ENCODE measurements at regions not wholly inside any gene's neighbourhood (a gene's known extent, or its start where the extent isn't known, plus 50 kb on each side); places are given as distances from the start of the nearest gene placed in this dataset.

DNA sequence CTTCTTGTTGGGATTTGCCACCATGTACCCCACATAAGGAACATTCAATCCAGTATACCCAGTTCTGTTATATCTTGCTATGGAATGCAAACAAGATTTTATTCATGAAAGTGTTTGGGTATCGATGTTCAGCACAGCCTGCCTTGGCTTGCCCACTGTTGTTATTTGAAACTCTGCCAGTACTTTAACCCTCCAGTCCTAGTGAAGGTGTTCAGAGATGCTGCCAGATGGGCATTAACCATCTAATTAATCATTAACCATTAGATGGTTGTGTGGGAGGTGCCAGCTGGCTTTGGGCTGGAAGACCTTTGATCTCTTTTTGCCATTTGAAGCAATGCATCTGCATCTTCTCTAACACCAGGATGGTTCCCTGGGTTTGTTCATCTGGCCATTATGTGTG, 363.0 kb downstream of the SH2D4B start:
- Histone ChIP-seq H3K4me2 (no peak overlapping the region), H3K27me3 (ENCODE audit: insufficient read depth) (no peaks in the 10 kb centered on the region), H3K9me2 (no peaks in the 10 kb centered on the region), H2AFZ (ENCODE audit: low read depth) (no peak overlapping the region), H3K36me3 (replicated peaks in 1 of 2; ENCODE audit: control insufficient read depth in 1 of 2, insufficient read depth in 2 of 2, low read length in 1 of 2) (no peaks in the 10 kb centered on the region), H3K4me3 (ENCODE audit: low read depth in 2 of 2, low read length in 1 of 2) (no peak overlapping the region), H3K79me2 (ENCODE audit: insufficient read depth) (no peaks in the 10 kb centered on the region), H3K4me1 (ENCODE audit: control insufficient read depth in 1 of 2, insufficient read depth in 2 of 2, low read depth in 1 of 2, low read length in 1 of 2) (no peaks in the 10 kb centered on the region), H3F3A (replicated peaks; ENCODE audit: insufficient read depth) (no peaks in the 10 kb centered on the region), H4K20me1 (ENCODE audit: insufficient read depth) (no peaks in the 10 kb centered on the region), H3K9me3 (no peaks in the 10 kb centered on the region), H3K27ac (ENCODE audit: low read depth in 2 of 2, low read length in 1 of 2) (no peak overlapping the region), H3K9ac (no peak overlapping the region)
- CTCF ChIA-PET, result interaction anchor here (1.5 kb wide), 1 partner anchor 24 kb away, joined by 4 read pairs; no protein-coding TSS in a partner anchor
- DNase-seq, result no peak
- no peak for TF ChIP-seq FOXM1 (IDR thresholded peaks at IDR 0.05; ENCODE audit: low read depth)
- no peak for TF ChIP-seq GATA2 (CRISPR knock-in tag; IDR thresholded peaks at IDR 0.05)
- TF ChIP-seq, protein P1, sequence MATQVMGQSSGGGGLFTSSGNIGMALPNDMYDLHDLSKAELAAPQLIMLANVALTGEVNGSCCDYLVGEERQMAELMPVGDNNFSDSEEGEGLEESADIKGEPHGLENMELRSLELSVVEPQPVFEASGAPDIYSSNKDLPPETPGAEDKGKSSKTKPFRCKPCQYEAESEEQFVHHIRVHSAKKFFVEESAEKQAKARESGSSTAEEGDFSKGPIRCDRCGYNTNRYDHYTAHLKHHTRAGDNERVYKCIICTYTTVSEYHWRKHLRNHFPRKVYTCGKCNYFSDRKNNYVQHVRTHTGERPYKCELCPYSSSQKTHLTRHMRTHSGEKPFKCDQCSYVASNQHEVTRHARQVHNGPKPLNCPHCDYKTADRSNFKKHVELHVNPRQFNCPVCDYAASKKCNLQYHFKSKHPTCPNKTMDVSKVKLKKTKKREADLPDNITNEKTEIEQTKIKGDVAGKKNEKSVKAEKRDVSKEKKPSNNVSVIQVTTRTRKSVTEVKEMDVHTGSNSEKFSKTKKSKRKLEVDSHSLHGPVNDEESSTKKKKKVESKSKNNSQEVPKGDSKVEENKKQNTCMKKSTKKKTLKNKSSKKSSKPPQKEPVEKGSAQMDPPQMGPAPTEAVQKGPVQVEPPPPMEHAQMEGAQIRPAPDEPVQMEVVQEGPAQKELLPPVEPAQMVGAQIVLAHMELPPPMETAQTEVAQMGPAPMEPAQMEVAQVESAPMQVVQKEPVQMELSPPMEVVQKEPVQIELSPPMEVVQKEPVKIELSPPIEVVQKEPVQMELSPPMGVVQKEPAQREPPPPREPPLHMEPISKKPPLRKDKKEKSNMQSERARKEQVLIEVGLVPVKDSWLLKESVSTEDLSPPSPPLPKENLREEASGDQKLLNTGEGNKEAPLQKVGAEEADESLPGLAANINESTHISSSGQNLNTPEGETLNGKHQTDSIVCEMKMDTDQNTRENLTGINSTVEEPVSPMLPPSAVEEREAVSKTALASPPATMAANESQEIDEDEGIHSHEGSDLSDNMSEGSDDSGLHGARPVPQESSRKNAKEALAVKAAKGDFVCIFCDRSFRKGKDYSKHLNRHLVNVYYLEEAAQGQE (IDR thresholded peaks at IDR 0.05; ENCODE audit: low read depth, low read length), result no peak
- TF ChIP-seq NFIC (IDR thresholded peaks at IDR 0.05; ENCODE audit: borderline replicate concordance), result no peak
- TF ChIP-seq, protein P2, sequence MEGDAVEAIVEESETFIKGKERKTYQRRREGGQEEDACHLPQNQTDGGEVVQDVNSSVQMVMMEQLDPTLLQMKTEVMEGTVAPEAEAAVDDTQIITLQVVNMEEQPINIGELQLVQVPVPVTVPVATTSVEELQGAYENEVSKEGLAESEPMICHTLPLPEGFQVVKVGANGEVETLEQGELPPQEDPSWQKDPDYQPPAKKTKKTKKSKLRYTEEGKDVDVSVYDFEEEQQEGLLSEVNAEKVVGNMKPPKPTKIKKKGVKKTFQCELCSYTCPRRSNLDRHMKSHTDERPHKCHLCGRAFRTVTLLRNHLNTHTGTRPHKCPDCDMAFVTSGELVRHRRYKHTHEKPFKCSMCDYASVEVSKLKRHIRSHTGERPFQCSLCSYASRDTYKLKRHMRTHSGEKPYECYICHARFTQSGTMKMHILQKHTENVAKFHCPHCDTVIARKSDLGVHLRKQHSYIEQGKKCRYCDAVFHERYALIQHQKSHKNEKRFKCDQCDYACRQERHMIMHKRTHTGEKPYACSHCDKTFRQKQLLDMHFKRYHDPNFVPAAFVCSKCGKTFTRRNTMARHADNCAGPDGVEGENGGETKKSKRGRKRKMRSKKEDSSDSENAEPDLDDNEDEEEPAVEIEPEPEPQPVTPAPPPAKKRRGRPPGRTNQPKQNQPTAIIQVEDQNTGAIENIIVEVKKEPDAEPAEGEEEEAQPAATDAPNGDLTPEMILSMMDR (IDR thresholded peaks at IDR 0.05), result no peak
- TF ChIP-seq NRF1 (IDR thresholded peaks at IDR 0.05; ENCODE audit: low read depth, low read length), result no peak
- TF ChIP-seq, protein P3, sequence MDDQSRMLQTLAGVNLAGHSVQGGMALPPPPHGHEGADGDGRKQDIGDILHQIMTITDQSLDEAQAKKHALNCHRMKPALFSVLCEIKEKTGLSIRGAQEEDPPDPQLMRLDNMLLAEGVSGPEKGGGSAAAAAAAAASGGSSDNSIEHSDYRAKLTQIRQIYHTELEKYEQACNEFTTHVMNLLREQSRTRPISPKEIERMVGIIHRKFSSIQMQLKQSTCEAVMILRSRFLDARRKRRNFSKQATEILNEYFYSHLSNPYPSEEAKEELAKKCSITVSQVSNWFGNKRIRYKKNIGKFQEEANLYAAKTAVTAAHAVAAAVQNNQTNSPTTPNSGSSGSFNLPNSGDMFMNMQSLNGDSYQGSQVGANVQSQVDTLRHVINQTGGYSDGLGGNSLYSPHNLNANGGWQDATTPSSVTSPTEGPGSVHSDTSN (IDR thresholded peaks at IDR 0.05), result no peak
- no peak for TF ChIP-seq TCF12 (IDR thresholded peaks at IDR 0.05)
- TF ChIP-seq, protein P4, sequence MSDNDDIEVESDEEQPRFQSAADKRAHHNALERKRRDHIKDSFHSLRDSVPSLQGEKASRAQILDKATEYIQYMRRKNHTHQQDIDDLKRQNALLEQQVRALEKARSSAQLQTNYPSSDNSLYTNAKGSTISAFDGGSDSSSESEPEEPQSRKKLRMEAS (IDR thresholded peaks at IDR 0.05; ENCODE audit: low read depth), result no peak
- TF ChIP-seq SMC3 (IDR thresholded peaks at IDR 0.05; ENCODE audit: low read depth, low read length), result no peak
- no peak for TF ChIP-seq JUND (IDR thresholded peaks at IDR 0.05)
- no peak for TF ChIP-seq EP300 (IDR thresholded peaks at IDR 0.05; ENCODE audit: borderline replicate concordance in 1 of 2, low read depth in 1 of 2, low read length in 1 of 2)
- no peak for TF ChIP-seq MEF2A (IDR thresholded peaks at IDR 0.05; ENCODE audit: borderline replicate concordance, low read depth)
- TF ChIP-seq RAD21 (IDR thresholded peaks at IDR 0.05; ENCODE audit: low read length), result no peak
- no peak for TF ChIP-seq YY1 (IDR thresholded peaks at IDR 0.05; ENCODE audit: low read depth)
- no peak for TF ChIP-seq POLR2AphosphoS5 (IDR thresholded peaks at IDR 0.05; ENCODE audit: low read depth, low read length)
- no peak for TF ChIP-seq CHD2 (IDR thresholded peaks at IDR 0.05; ENCODE audit: low read length, partially characterized antibody)
- TF ChIP-seq GABPA (IDR thresholded peaks at IDR 0.05; ENCODE audit: low read depth), result no peak
- TF ChIP-seq FOXJ3 (CRISPR knock-in tag; IDR thresholded peaks at IDR 0.05), result no peak
- TF ChIP-seq RCOR1 (IDR thresholded peaks at IDR 0.05; ENCODE audit: low read length), result no peak
- POLR2A ChIA-PET, result no interaction called here
- WGBS (ENCODE audit: low lambda C conversion rate), result 0% methylated on average over 1 of the region's 1 CpG
